ENCODE measurements at regions not wholly inside any gene's neighbourhood (a gene's known extent, or its start where the extent isn't known, plus 50 kb on each side); places are given as distances from the start of the nearest gene placed in this dataset.

GRCh38 chr9:105098370-105098769, 146.1 kb upstream of the SLC44A1 start:
- no peak overlapping the region for H3K4me3 Mint-ChIP-seq (ENCODE audit: low read depth, unreplicated experiment)
- BruUV-seq (replicated peaks) = no TSS peak
- no peak for DNase-seq
- H3K36me3 Mint-ChIP-seq (ENCODE audit: insufficient read depth, unreplicated experiment) = no peaks in the 10 kb centered on the region
- H3K27ac Mint-ChIP-seq (ENCODE audit: unreplicated experiment) = no peak overlapping the region
- no peak for TF ChIP-seq CTCF (IDR thresholded peaks at IDR 0.05; ENCODE audit: unreplicated experiment)
- no peaks in the 10 kb centered on the region for H3K27me3 Mint-ChIP-seq (ENCODE audit: unreplicated experiment)
- no peaks in the 10 kb centered on the region for H3K9me3 Mint-ChIP-seq (ENCODE audit: low read depth, unreplicated experiment)
- CTCF ChIA-PET = no interaction called here
- no peaks in the 10 kb centered on the region for H3K4me1 Mint-ChIP-seq (ENCODE audit: low read depth, unreplicated experiment)
- intact Hi-C loops (cut with micrococcal nuclease; ENCODE audit: unreplicated experiment) = no loop called here

GRCh38 chr9:105103776-105104175, 140.7 kb upstream of the SLC44A1 start:
- intact Hi-C loops (cut with micrococcal nuclease; ENCODE audit: unreplicated experiment) = no loop called here
- no TSS peak for BruUV-seq (replicated peaks)
- no peaks in the 10 kb centered on the region for H3K27me3 Mint-ChIP-seq (ENCODE audit: unreplicated experiment)
- H3K4me1 Mint-ChIP-seq (ENCODE audit: low read depth, unreplicated experiment) = no peaks in the 10 kb centered on the region
- H3K9me3 Mint-ChIP-seq (ENCODE audit: low read depth, unreplicated experiment) = no peaks in the 10 kb centered on the region
- CTCF ChIA-PET = interaction anchor here (0.6 to 0.7 kb wide), 2 partner anchors 112 to 171 kb away, joined by 3 read pairs; no protein-coding TSS in a partner anchor
- H3K4me3 Mint-ChIP-seq (ENCODE audit: low read depth, unreplicated experiment) = no peak overlapping the region
- no peaks in the 10 kb centered on the region for H3K36me3 Mint-ChIP-seq (ENCODE audit: insufficient read depth, unreplicated experiment)
- no peak overlapping the region for H3K27ac Mint-ChIP-seq (ENCODE audit: unreplicated experiment)
- no peak for TF ChIP-seq CTCF (IDR thresholded peaks at IDR 0.05; ENCODE audit: unreplicated experiment)
- DNase-seq = no peak

GRCh38 chr9:105114318-105114717, 130.1 kb upstream of the SLC44A1 start:
- BruUV-seq (replicated peaks) = no TSS peak
- Mint-ChIP-seq H3K4me1 (ENCODE audit: low read depth, unreplicated experiment) (no peaks in the 10 kb centered on the region), H3K36me3 (ENCODE audit: insufficient read depth, unreplicated experiment) (no peaks in the 10 kb centered on the region), H3K9me3 (ENCODE audit: low read depth, unreplicated experiment) (no peaks in the 10 kb centered on the region), H3K4me3 (ENCODE audit: low read depth, unreplicated experiment) (no peak overlapping the region), H3K27ac (ENCODE audit: unreplicated experiment) (no peak overlapping the region), H3K27me3 (ENCODE audit: unreplicated experiment) (no peaks in the 10 kb centered on the region)
- intact Hi-C loops (cut with micrococcal nuclease; ENCODE audit: unreplicated experiment) = no loop called here
- CTCF ChIA-PET = no interaction called here
- TF ChIP-seq CTCF (IDR thresholded peaks at IDR 0.05; ENCODE audit: unreplicated experiment) = no peak
- DNase-seq = no peak

- TF ChIP-seq CTCF (IDR thresholded peaks at IDR 0.05; ENCODE audit: unreplicated experiment) = no peak
- no peak overlapping the region for H3K27ac Mint-ChIP-seq (ENCODE audit: unreplicated experiment)
- H3K4me3 Mint-ChIP-seq (ENCODE audit: low read depth, unreplicated experiment) = no peak overlapping the region
- H3K4me1 Mint-ChIP-seq (ENCODE audit: low read depth, unreplicated experiment) = no peaks in the 10 kb centered on the region
- H3K9me3 Mint-ChIP-seq (ENCODE audit: low read depth, unreplicated experiment) = no peaks in the 10 kb centered on the region
- H3K36me3 Mint-ChIP-seq (ENCODE audit: insufficient read depth, unreplicated experiment) = no peaks in the 10 kb centered on the region
- intact Hi-C loops (cut with micrococcal nuclease; ENCODE audit: unreplicated experiment) = no loop called here
- H3K27me3 Mint-ChIP-seq (ENCODE audit: unreplicated experiment) = no peaks in the 10 kb centered on the region
- no peak for DNase-seq
- CTCF ChIA-PET = no interaction called here
- no TSS peak for BruUV-seq (replicated peaks)
Measured at GRCh38 chr9:105114964-105115728, 129.3 kb upstream of the SLC44A1 start.
